NCI-H1092 treated with DMSO at 0.1 percent for 48 hours (cell line): ENCODE measurements at regions not wholly inside any gene's neighbourhood (a gene's known extent, or its start where the extent isn't known, plus 50 kb on each side); places are given as distances from the start of the nearest gene placed in this dataset.
A peak's percentile ranks its signal among the peaks of the same experiment; 100 is the strongest.
"Not testable (repeated sequence)": the region's sequence is repeated elsewhere in the genome, so short reads cannot be mapped to it uniquely, and the experiment has no call there.

Source experiments
- DNase-seq: peaks from one replicate; lab custom pipeline; 2025; lab: John Stamatoyannopoulos, UW

DNA sequence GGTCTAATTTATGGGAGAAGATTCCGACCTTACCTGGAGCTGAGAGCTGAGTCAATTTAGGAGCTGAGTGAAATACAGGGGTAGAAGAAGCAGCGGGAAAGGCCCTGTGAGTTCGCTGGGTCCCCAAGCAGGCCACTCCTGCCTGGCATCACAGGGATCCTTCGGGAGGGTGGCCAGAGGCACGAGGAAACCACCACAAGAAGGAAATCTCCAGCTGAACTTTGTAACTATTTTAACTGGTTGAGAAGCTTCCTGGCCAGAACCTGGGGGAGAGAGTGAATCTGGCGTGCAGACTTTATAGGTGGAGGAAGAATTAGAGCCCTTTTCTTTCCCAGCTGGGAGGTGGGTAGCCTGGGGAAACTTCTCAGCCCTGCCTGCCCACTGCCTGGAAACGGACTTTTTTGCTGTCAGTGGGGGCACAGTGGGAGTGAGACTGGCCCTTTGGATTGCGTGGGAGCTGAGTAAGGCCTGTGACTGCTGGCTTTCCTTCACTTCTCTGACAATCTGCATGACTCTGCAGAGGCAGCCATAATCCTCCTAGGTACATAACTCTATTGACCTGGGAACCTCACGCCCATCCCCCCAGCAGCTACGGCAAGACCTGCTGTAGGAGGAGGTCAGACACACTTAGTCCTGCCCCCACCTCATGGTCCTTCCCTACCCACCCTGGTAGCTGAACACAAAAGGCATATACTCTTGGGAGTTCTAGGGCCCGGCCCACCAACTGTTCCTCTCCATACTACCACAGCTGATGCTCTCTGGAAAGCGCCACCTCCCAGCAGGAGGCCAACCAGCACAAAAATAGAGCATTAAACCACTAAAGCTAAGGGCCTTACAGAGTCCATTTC, 340.7 kb downstream of the CNTN3 start:
- no peak for DNase-seq

DNA sequence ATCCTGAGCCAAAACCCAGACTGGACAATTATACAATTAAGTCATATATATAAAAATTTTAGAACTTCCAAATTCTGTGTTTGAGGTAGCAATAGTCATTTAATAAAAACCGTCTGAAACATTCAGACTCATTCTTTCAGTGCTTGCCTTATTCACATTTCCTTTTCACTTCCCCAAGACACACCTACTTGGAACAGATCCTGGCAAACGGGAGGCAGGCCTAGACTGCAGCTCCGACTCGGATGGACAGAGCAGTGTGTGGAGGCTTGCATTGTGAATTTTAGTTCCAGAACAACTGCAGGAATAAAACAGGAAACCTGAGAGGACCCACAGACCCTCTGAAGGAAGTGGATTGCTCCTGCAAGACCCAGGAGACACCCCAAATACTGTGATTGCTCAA, 341.4 kb downstream of the CNTN3 start:
- DNase-seq: no peak

DNA sequence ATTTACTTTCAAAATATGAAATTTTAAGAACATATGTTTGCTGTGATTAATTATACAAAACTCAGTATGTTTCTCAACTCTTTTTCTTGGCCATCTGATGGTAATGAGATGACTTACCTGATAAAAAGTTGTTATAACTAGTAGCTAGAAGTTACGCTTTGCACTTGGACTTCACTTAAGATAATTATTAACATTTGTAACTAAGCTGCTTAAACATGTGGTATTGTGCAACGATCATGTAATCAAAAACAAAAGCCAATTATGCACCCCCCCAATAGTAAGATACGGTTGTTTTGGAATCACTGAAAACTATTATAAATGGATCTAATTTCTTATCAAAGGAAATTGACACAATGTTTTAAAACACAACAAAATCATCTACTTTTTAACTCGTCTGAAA, 342.9 kb downstream of the CNTN3 start:
- no peak for DNase-seq

DNA sequence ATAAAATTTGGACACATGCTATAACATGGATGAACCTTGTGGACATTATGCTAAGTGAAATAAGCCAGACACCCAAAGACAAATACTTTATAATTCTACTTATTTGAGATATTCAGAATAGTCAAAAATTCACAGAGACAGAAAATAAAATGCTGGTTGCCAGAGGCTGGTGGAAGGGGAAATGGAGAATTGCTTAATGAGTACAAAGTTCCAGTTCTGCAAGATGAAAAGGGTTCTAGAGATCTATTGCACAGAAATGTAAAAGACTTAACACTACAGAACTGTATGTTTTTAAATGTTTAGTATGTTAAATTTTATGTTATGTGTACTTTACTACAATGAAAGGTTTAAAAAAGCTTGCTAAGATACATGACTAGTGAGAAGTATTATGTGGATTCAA, 344.8 kb downstream of the CNTN3 start:
- DNase-seq: no peak

DNA sequence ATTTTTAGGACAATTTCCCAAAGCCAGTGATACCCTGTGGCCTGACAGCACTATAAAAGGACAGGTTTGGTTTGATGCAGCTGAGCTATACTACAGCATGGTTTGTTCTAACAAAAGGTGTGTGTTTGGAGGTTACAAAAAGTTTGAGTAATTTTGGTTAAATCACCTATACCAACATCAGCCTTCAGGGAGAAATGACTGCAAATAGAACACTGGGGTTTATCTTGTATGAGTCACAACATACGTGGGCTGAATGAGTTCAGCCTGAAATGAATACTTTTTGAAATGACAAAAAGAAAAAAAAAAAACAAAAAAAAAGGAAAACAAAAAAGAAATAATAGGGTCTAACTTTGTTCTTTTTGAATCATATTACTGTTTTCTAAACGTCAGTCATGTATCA, 345.7 kb downstream of the CNTN3 start:
- DNase-seq: no peak

DNA sequence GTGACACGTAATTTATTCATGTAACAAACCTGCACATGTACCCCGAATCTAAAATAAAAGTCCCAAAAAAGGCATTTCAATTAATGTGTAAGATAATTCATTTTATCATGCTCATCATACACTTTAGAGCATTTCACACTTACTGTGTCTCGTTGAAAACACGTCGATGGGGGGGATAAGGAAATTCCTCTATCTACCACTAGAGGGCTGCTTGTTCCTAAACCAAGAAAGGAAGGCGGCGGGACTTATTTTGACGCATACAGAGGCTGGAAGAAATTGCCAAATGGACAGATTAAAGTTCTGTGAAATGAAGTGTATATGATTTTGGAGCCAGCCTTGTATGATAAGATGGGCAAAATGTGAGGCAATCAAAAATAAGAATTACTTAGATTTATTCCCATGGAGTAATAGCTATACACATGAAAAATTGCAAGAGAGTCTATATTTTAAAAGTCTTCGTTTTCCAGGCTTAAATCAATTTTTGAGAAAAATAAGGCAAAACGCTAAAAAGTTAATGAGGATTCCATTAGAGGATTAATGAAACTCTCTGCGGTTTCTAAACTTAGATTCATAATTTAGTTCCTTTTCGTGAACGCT, 346.8 kb downstream of the CNTN3 start:
- DNase-seq: peak; percentile 44

DNA sequence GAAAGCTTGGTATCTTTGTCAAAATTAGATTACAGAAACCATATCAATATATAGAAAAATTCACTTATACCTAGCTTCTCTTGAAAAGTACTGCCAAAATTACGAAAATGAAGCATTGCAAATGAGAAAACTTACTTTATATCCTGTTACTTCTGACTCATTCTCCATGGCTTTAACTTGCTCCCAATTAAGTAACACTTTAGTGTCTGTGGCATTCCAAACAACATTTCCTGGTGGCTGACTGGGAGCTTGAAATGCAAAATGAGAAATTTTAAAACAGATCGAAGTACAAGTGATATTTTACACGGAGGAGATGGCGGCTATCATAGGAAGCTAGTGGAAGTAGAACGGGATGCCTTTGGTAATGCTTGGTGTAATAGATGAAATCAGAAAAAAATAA, 347.3 kb downstream of the CNTN3 start:
- no peak for DNase-seq

DNA sequence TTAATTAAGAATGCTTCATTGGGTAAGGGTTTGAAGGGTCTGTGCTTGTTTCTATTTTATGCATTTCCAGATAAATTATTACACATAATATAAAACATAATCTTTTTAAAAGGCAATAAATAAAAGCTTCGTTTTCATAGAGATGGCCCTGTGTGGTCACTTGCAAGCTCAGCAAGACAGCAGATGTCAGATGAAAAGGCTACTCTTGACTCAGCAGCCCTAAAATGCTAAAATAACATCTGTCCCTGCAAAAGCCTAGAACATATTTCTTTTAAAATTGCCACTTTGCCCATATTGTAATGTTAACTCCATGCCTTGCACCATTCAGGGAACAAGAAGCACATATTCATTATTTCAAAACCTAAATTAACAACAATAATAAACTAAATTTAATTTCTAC, 349.4 kb downstream of the CNTN3 start:
- DNase-seq: no peak

DNA sequence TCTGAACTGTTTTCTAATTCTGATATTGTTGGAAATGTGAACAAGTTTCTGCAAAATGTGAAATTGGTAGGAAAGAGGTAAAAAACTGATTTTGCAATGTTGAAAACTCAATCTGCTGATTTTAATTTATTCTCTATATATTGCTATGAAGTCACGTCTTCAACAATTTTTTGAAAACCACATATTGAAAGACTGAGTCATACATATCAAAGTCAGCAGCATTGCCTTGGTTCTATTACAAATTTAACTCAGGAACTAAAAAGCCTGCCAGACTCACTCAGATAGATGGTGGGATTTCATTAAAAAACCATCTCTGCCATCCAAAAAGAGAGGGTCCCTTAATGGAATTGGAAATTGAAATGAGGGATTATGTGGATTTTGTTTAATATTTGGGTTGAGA, 351.4 kb downstream of the CNTN3 start:
- DNase-seq: no peak

DNA sequence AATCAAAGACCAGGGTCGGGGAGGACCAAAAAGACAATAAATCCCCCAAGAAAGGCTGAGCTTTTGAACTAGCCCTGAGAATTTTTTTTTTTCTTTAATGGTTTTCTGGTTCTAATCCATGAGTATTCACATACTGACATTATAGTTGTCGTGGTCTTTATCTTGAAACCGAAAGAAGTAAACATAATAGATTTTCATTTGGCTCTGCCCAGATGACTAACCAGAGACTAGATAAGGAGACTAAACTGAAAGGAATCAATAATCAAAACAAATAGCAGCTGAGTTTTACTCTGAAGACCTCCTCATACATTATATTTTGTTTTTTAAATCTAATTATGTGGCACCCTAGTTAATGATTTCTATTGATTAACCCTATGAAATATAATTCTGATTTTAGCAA, 381.4 kb downstream of the CNTN3 start:
- no peak for DNase-seq

DNA sequence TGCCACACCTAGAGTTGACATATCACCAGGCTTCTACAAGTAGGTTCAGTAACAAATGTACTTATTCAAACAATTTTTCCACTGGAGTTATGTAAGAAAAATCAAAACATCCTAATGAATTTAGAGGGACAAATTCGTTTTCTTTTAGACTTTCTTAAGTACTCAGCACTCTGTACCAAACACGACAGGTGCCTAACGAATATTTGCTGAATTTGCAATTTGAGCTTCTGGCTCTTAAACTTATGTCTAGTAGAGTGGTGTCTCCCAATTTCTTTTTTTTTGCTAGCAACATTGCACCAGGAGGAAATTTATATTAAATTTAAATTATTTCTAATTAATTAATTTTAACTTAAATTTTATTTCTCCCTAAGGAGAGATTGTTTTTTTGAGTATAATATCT, 397.0 kb downstream of the CNTN3 start:
- DNase-seq: no peak

DNA sequence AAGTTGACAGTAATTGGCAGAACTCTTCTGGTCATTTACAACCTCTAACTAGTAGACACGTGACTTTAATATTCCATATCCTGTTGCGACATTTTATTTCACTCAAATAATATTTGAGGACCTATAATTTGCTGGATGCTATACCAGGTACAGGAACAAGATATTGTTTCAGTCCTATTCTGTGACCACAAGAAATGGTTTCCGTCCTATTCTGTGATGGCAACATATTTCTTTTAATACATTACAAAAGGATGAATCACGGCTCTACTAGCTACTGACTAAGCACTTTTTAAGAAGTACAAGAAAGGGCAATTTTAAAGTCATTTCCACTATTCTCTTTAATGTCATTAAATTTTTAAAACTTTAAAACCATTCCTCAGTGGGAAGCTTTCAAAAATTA, 400.2 kb downstream of the CNTN3 start:
- no peak for DNase-seq

DNA sequence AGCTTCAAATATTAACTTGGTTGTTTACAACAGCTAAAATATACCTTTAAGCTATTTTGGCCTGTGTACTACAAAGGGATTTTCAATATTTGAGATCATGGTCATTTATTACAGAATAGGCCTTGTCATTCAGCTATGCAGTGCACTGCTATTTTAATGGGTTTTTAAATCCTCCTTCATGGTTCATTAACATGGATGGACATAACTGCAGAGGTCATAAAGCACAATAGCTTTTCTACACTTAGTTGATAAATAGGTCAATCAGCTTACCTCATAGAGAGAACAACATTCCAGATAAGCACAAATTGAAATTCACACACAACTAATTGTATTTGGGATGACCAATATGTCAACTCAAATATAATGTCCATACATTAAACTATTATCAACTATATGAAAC, 403.7 kb downstream of the CNTN3 start:
- no peak for DNase-seq

DNA sequence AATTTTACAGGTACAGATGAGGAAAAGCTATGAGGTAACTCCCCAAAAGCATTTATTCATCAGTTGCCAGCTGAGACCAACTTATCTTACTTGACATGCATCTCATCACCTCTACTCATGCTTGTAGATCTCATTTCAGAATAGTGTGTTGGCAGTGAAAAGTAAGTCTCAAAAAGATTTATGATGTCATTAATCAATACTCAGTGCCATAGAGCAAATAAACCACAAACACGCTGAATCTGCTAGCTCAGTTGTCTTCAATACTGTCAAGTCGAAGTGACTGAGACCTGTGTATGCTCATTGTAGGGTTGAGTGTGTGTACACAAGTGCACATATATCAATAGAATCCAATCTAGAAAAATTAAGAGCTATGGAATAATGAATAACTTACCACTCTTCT, 413.5 kb downstream of the CNTN3 start:
- no peak for DNase-seq

DNA sequence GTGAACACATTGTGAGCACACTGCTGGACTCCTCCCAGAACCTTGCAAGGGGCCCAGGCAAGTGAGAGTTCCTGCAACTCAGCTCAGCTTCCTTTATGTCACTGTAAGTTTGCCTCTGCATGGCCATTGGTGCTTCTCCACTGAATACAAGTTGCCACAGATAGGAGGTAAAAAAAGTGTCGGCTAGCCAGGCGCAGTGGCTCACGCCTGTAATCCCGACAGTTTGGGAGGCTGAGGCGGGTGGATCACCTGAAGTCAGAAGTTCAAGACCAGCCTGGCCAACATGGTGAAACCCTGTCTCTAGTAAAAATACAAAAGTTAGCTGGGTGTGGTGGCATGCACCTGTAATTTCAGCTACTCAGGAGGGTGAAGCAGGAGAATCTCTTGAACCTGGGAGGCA, 435.8 kb downstream of the CNTN3 start:
- not testable (repeated sequence) for DNase-seq

DNA sequence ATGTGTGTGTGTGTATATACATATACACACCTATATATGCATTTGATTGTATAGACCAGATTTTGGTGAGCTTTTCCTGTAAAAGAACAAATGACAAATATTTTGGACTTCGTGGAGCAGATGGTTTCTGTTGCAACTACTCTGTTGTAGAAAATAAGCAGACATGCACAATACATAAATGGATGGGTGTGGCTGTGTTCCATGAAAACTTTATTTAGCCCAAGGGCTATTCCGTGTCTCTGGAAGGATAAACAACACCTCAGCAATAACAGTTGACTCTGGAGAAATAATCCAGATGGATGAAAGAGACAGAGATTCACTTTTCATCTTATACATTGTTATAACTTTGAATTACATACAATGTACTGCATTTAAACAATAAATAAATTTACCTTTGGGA, 441.4 kb downstream of the CNTN3 start:
- no peak for DNase-seq

DNA sequence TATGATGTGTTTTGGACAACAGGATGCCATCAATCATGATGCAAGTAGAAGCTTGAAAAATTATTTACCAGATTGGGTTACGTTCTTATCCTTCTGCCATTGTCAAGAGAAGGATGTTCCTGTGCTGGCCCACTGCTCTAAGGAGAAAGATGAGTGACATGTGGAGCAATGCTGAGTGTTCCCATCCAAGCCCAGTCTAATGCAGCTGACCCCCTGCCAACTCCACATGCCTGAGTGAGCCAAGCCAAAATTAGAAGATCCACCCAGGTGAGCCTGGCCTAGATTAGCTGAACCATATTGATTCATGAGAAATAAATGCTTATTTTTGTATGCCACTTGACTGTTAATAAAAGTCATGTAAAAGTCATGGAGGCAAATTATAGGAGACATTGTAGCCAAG, 446.5 kb downstream of the CNTN3 start:
- no peak for DNase-seq

DNA sequence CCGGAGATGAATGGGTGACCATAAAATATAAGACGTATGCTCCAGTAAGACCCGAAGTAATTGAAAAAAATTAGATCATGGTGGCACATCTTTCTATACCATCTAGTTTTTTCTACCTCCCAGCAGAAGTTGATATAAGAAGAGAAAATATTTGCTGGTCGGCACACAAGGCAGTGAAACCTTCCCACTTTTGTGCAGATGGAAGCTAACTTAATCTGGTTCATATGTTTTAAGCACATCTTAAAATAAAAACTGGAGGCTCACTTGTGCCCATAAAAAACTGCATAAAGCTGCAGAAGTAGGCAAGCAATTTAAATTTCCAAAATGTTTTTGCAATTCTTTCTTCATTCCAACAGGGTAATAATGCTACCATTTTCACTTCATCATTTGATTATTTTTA, 449.2 kb downstream of the CNTN3 start:
- no peak for DNase-seq

DNA sequence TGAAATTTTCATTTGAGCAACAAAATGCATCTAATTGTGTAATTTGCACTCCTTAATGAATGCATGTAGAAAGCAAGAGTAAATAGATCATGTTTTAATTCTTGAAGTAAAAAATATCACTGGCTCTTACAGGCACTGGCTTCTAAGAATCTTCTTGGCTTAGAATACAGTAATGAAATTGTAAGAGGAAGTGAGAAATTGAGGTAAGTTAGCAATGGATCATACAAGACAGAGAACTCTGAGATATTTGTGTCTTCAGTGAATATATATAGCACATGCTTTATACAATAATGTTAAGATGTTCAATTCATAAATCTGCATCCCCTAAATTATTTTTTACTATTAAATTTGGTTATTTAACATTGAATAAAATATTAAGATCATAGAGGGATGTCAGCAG, 465.0 kb downstream of the CNTN3 start:
- no peak for DNase-seq

DNA sequence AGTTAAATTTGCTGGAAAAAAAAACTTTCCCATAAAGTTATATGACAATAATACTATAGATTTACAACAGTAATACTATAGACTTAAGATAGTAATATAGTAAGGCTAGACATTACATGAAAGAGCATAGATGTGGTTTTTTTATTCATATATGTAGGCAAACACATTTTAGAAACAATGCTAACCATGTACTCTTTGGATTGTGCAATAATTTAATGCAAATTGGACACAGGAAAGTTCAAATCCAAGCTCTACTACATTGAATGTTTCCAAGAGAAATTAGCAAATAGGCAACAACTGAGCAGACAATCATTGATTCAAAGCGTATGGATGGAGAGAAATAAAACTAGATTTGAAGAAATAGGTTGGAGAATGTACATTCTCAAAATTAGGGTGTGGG, 469.2 kb downstream of the CNTN3 start:
- no peak for DNase-seq

DNA sequence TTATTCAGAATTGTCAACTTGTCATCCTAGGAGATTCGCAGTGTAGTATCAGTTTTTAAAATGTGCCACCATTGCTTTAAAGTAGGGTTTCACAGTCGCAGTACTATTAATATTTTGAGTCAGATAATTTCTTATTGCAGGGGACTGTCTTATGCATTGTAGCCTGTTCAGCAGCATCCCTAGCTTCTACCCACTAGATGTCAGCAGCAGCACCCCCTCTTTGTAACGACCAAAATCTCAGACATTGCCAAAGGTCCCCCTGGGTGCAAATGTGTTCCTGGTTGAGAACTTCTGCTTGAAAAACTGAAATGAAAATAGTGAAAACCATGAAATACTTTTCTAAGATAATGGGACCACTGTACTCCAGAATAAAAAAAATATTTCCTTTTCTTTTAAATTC, 474.8 kb downstream of the CNTN3 start:
- DNase-seq: no peak

DNA sequence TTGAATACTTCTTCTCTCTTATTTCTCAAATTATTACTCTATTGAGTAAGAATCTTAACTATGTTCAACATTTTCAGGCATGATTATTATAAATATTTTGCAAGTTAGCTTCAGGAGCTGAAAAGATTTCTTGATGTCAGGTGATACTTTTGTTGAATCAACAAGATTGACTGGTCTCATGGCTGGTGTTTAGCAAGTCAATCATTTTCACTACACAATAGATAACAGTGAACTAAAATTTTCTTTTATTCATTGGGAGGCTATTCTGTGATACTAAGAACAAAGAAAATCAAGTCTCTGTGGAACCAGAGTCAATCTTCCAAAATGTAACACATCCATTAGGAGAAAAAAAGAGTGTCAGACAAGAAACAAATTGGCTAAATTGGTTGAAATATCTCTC, 476.7 kb downstream of the CNTN3 start:
- DNase-seq: no peak

DNA sequence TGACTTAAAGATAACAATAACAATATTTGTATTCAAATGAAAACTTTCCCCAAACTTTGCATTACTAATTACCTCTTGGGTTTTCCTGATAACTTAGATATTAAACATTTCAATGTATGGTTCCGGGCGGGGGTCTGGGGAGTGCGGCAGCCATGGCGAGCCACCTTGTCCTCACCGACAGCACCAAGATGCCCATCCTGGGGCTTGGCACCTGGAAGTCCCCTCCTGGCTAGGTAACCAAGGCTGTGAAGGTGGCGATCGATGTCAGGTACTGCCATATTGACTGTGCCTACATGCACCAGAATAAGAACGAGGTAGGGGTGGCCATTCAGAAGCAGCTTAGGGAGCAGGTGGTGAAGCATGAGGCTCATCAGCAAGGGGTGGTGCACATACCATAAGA, 478.7 kb downstream of the CNTN3 start:
- no peak for DNase-seq

DNA sequence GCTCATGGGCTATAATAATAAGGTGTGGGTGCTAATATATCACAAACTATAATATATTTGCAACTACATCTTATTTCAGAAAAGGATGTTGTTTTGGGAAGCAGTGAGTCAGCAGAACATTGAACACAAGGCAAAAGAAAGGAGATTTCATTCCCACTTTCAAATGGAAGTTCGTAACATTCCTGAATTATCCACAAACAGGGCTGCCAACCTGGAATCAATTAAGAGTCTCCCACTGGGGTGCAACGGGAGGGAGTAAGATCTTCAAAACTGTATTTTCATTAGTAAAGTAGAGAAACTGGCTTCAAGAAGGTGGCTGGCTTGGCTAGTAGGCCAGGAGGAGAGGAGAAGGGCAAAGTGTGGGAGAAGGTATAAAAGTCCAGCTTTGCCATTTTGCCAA, 479.6 kb downstream of the CNTN3 start:
- no peak for DNase-seq
